ENCODE measurements at regions not wholly inside any gene's neighbourhood (a gene's known extent, or its start where the extent isn't known, plus 50 kb on each side); places are given as distances from the start of the nearest gene placed in this dataset.

DNA sequence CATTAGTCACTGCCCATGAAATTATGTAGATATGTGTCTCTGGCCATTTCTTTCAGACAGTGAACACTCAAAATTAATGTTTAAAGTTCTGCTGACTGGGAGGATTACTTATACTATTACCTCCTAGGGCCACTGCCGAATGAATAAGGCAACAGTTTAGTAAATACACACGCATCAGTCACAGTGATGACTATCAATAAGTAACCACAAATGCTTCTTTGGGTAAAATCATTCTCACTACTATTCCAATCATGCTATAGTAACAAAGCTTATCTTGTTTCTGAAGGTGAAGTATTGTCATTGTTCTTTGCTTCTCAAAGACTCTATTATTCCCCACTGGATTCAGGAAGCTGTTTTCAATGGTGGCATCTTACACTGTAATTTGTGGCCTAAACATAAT, 478.8 kb downstream of the EPHA3 start:
- no peaks in the 10 kb centered on the region for H3K36me3 Mint-ChIP-seq (ENCODE audit: low read depth)
- DNase-seq (ENCODE audit: low spot score): no peak
- H3K27me3 Mint-ChIP-seq (ENCODE audit: insufficient read depth): no peaks in the 10 kb centered on the region
- no peak overlapping the region for H3K4me3 Mint-ChIP-seq
- peaks cover 13% of the 10 kb centered on the region for H3K9me3 Mint-ChIP-seq
- H3K4me1 Mint-ChIP-seq (ENCODE audit: low read depth): no peaks in the 10 kb centered on the region
- no peak overlapping the region for H3K27ac Mint-ChIP-seq
- intact Hi-C loops (cut with micrococcal nuclease): no loop called here

- Mint-ChIP-seq H3K27ac (no peak overlapping the region), H3K36me3 (ENCODE audit: low read depth) (no peaks in the 10 kb centered on the region), H3K27me3 (ENCODE audit: insufficient read depth) (no peaks in the 10 kb centered on the region), H3K4me3 (no peak overlapping the region), H3K9me3 (peaks cover 13% of the 10 kb centered on the region), H3K4me1 (ENCODE audit: low read depth) (no peaks in the 10 kb centered on the region)
- no peak for DNase-seq (ENCODE audit: low spot score)
- intact Hi-C loops (cut with micrococcal nuclease): no loop called here
Observed at GRCh38 chr3:89586676-89587075, 479.3 kb downstream of the EPHA3 start.

- Mint-ChIP-seq H3K4me1 (ENCODE audit: low read depth) (no peaks in the 10 kb centered on the region), H3K27ac (no peak overlapping the region), H3K4me3 (no peak overlapping the region), H3K9me3 (peaks cover 12% of the 10 kb centered on the region), H3K36me3 (ENCODE audit: low read depth) (no peaks in the 10 kb centered on the region), H3K27me3 (ENCODE audit: insufficient read depth) (no peaks in the 10 kb centered on the region)
- DNase-seq (ENCODE audit: low spot score): no peak
- intact Hi-C loops (cut with micrococcal nuclease): no loop called here
Observed at GRCh38 chr3:89606151-89606550, 498.7 kb downstream of the EPHA3 start.

GRCh38 chr3:89612027-89612426, 504.6 kb downstream of the EPHA3 start:
- Mint-ChIP-seq H3K27ac (no peak overlapping the region), H3K4me3 (no peak overlapping the region), H3K4me1 (ENCODE audit: low read depth) (no peaks in the 10 kb centered on the region), H3K9me3 (peaks cover 13% of the 10 kb centered on the region), H3K36me3 (ENCODE audit: low read depth) (no peaks in the 10 kb centered on the region), H3K27me3 (ENCODE audit: insufficient read depth) (no peaks in the 10 kb centered on the region)
- intact Hi-C loops (cut with micrococcal nuclease): no loop called here
- no peak for DNase-seq (ENCODE audit: low spot score)

GRCh38 chr3:89613241-89613640, 505.8 kb downstream of the EPHA3 start:
- no peak for DNase-seq (ENCODE audit: low spot score)
- H3K4me3 Mint-ChIP-seq: no peak overlapping the region
- no peaks in the 10 kb centered on the region for H3K27me3 Mint-ChIP-seq (ENCODE audit: insufficient read depth)
- no peak overlapping the region for H3K27ac Mint-ChIP-seq
- H3K36me3 Mint-ChIP-seq (ENCODE audit: low read depth): no peaks in the 10 kb centered on the region
- no peaks in the 10 kb centered on the region for H3K4me1 Mint-ChIP-seq (ENCODE audit: low read depth)
- intact Hi-C loops (cut with micrococcal nuclease): no loop called here
- peaks cover 13% of the 10 kb centered on the region for H3K9me3 Mint-ChIP-seq

GRCh38 chr3:89617706-89618105, 510.3 kb downstream of the EPHA3 start:
- DNase-seq (ENCODE audit: low spot score): no peak
- Mint-ChIP-seq H3K4me1 (ENCODE audit: low read depth) (no peaks in the 10 kb centered on the region), H3K36me3 (ENCODE audit: low read depth) (no peaks in the 10 kb centered on the region), H3K9me3 (peaks cover 10% of the 10 kb centered on the region), H3K4me3 (no peak overlapping the region), H3K27ac (no peak overlapping the region), H3K27me3 (ENCODE audit: insufficient read depth) (no peaks in the 10 kb centered on the region)
- intact Hi-C loops (cut with micrococcal nuclease): no loop called here

GRCh38 chr3:89619263-89619662, 511.8 kb downstream of the EPHA3 start:
- Mint-ChIP-seq H3K27ac (no peak overlapping the region), H3K9me3 (peaks cover 4% of the 10 kb centered on the region), H3K36me3 (ENCODE audit: low read depth) (no peaks in the 10 kb centered on the region), H3K4me3 (no peak overlapping the region), H3K27me3 (ENCODE audit: insufficient read depth) (no peaks in the 10 kb centered on the region), H3K4me1 (ENCODE audit: low read depth) (no peaks in the 10 kb centered on the region)
- intact Hi-C loops (cut with micrococcal nuclease): no loop called here
- DNase-seq (ENCODE audit: low spot score): no peak

GRCh38 chr3:89622063-89622700, 514.8 kb downstream of the EPHA3 start:
- H3K4me3 Mint-ChIP-seq: no peak overlapping the region
- no peaks in the 10 kb centered on the region for H3K36me3 Mint-ChIP-seq (ENCODE audit: low read depth)
- intact Hi-C loops (cut with micrococcal nuclease): no loop called here

GRCh38 chr3:89624494-89624893, 517.1 kb downstream of the EPHA3 start:
- Mint-ChIP-seq H3K36me3 (ENCODE audit: low read depth) (no peaks in the 10 kb centered on the region), H3K27me3 (ENCODE audit: insufficient read depth) (no peaks in the 10 kb centered on the region), H3K27ac (no peak overlapping the region), H3K4me3 (no peak overlapping the region), H3K4me1 (ENCODE audit: low read depth) (no peaks in the 10 kb centered on the region), H3K9me3 (peaks cover 4% of the 10 kb centered on the region)
- DNase-seq (ENCODE audit: low spot score): no peak
- intact Hi-C loops (cut with micrococcal nuclease): no loop called here

More at GRCh38 chr3:89622063-89622700, 514.8 kb downstream of the EPHA3 start:
- Mint-ChIP-seq H3K4me1 (ENCODE audit: low read depth) (no peaks in the 10 kb centered on the region), H3K27me3 (ENCODE audit: insufficient read depth) (no peaks in the 10 kb centered on the region), H3K9me3 (peaks cover 4% of the 10 kb centered on the region), H3K27ac (no peak overlapping the region)
- DNase-seq (ENCODE audit: low spot score): no peak

GRCh38 chr3:89625945-89626344, 518.5 kb downstream of the EPHA3 start:
- Mint-ChIP-seq H3K4me1 (ENCODE audit: low read depth) (no peaks in the 10 kb centered on the region), H3K27me3 (ENCODE audit: insufficient read depth) (no peaks in the 10 kb centered on the region), H3K36me3 (ENCODE audit: low read depth) (no peaks in the 10 kb centered on the region), H3K4me3 (no peak overlapping the region), H3K27ac (no peak overlapping the region), H3K9me3 (peaks cover 4% of the 10 kb centered on the region)
- DNase-seq (ENCODE audit: low spot score): no peak
- intact Hi-C loops (cut with micrococcal nuclease): no loop called here

DNA sequence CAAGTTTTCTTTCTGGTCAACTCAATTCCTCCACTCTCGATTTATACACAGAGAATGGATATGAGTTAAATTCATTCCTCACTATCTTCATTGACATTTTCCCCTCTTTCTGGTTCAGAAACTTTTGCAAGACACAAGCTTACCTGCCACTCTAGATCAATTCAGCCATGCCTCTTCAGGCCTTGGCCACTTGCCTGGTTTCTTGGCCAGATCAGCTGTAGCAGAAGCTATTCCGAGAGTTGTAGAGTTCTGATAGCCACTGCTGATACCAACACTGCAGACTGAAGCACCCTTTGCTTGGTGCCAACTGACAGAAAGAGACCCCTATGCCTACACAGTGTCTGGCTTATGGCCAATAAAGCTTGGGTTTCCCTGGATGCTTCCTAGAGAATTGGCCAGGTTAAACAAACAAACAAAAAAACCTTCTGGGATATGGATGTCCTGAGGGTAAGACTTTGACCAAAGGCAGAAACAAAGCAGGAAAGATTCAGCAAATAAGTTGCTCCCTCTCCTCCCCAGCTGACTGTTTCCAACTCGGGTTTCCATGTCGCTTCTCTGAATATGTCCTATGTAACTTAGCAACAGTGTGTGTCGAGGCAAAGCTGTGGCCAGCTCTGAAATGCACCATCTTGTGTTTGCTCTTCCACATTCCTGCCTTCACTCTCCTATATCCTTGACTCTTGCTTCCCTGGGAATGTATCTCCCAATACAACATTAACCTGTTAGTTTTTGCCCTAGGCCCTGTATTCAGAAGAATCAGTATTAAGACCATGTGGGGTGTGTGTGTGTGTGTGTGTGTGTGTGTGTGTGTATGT, 521.6 kb downstream of the EPHA3 start:
- Mint-ChIP-seq H3K27ac (no peak overlapping the region), H3K4me3 (no peak overlapping the region), H3K4me1 (ENCODE audit: low read depth) (no peaks in the 10 kb centered on the region), H3K9me3 (peaks cover 4% of the 10 kb centered on the region), H3K36me3 (ENCODE audit: low read depth) (no peaks in the 10 kb centered on the region), H3K27me3 (ENCODE audit: insufficient read depth) (no peaks in the 10 kb centered on the region)
- DNase-seq (ENCODE audit: low spot score): no peak
- intact Hi-C loops (cut with micrococcal nuclease): no loop called here

DNA sequence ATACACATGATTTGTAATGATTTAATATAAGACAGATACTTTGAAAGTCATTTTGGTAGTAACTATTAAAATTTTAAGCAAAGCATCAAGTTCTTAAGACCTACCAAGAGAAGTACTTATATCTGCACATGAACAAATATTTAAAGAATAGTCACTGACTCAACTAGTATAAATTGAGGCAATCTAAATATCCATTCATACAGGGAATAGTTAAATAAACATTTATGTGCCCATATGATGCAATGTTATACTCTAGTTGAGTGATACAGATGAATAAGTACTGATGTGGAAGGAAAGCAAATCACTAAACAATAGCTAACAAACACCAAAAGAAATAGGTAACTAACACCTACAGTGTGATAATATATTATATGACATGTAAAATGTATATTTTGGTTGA, 527.7 kb downstream of the EPHA3 start:
- H3K27ac Mint-ChIP-seq: no peak overlapping the region
- no peaks in the 10 kb centered on the region for H3K36me3 Mint-ChIP-seq (ENCODE audit: low read depth)
- H3K4me3 Mint-ChIP-seq: no peak overlapping the region
- no peaks in the 10 kb centered on the region for H3K27me3 Mint-ChIP-seq (ENCODE audit: insufficient read depth)
- H3K9me3 Mint-ChIP-seq: peaks cover 4% of the 10 kb centered on the region
- DNase-seq (ENCODE audit: low spot score): no peak
- intact Hi-C loops (cut with micrococcal nuclease): no loop called here
- no peaks in the 10 kb centered on the region for H3K4me1 Mint-ChIP-seq (ENCODE audit: low read depth)

- intact Hi-C loops (cut with micrococcal nuclease): no loop called here
- DNase-seq (ENCODE audit: low spot score): no peak
- Mint-ChIP-seq H3K27ac (no peak overlapping the region), H3K4me3 (no peak overlapping the region), H3K27me3 (ENCODE audit: insufficient read depth) (no peaks in the 10 kb centered on the region), H3K9me3 (peaks cover 3% of the 10 kb centered on the region), H3K36me3 (ENCODE audit: low read depth) (no peaks in the 10 kb centered on the region), H3K4me1 (ENCODE audit: low read depth) (no peaks in the 10 kb centered on the region)
Observed at GRCh38 chr3:89644716-89645115, 537.3 kb downstream of the EPHA3 start.
